CD4-positive, alpha-beta T cell (primary cell): ENCODE measurements at regions not wholly inside any gene's neighbourhood (a gene's known extent, or its start where the extent isn't known, plus 50 kb on each side); places are given as distances from the start of the nearest gene placed in this dataset.

ENCODE experiments used
- ATAC-seq: fragments of 200-7000 bp; cut with Tn5 transposase; one replicate; pipeline ENCODE4 v1.10.0; 2022; ENCODE audit warnings: mild to moderate bottlenecking; ENCODE audit not compliant: poor library complexity
- CTCF ChIA-PET: fragments of 350-600 bp; sonication (Branson Sonifier 250); formaldehyde crosslinking; loops from one replicate; lab custom pipeline; 2021; ENCODE audit warnings: antibody characterized with exemption, inconsistent platforms; lab: Charles Lee
- POLR2A ChIA-PET: fragments of 350-600 bp; sonication (Branson Sonifier 250); formaldehyde crosslinking; loops from one replicate; lab custom pipeline; 2021; ENCODE audit warnings: antibody characterized with exemption, inconsistent platforms; lab: Charles Lee
- DNase-seq, 14 experiments: peaks; one replicate each; pipeline ENCODE4 v3.0.0-alpha.2; 2013 to 2020; ENCODE audit warnings: mixed read lengths in 2 of 14
- H3K27ac ChIP-seq, 2 donors: one replicate each; pipeline versions ENCODE4 v1.5.1 to v1.7.0; 2013; ENCODE audit warnings: low read length in 2 of 2, low read depth in 1 of 2, mild to moderate bottlenecking in 1 of 2
- H3K27me3 ChIP-seq, 2 experiments: 1 replicate in 1 of 2; 2 replicates in 1 of 2; pipeline versions ENCODE4 v1.6.1 to v1.7.0; 2013; ENCODE audit warnings: low read length in 2 of 2, control low read depth in 1 of 2, mild to moderate bottlenecking in 1 of 2, moderate library complexity in 1 of 2; ENCODE audit not compliant: insufficient read depth in 2 of 2, control insufficient read depth in 1 of 2
- H3K36me3 ChIP-seq: one replicate; pipeline ENCODE4 v1.6.1; 2013; ENCODE audit warnings: low read length, control low read depth; ENCODE audit not compliant: insufficient read depth
- H3K4me1 ChIP-seq: one replicate; pipeline ENCODE4 v1.6.1; 2013; ENCODE audit warnings: low read length, control low read depth; ENCODE audit not compliant: insufficient read depth
- H3K4me3 ChIP-seq: one replicate; pipeline ENCODE4 v1.5.1; 2013; ENCODE audit warnings: mild to moderate bottlenecking, low read length, moderate library complexity
- H3K9me3 ChIP-seq, 2 experiments: 1 replicate in 1 of 2; 2 replicates in 1 of 2; pipeline versions ENCODE4 v1.6.1 to v1.7.0; 2013; ENCODE audit warnings: low read length in 2 of 2, mild to moderate bottlenecking in 2 of 2, control low read depth in 1 of 2, moderate library complexity in 1 of 2; ENCODE audit not compliant: control insufficient read depth in 1 of 2, insufficient read depth in 1 of 2
- H3K27ac Mint-ChIP-seq: one replicate; pipeline ENCODE4 v1.8.0; 2020; ENCODE audit warnings: mixed read lengths
- H3K27me3 Mint-ChIP-seq: one replicate; pipeline ENCODE4 v1.8.0; 2021; ENCODE audit warnings: mixed read lengths
- H3K36me3 Mint-ChIP-seq: one replicate; pipeline ENCODE4 v1.8.0; 2021; ENCODE audit warnings: low read depth, mixed read lengths
- H3K4me1 Mint-ChIP-seq: one replicate; pipeline ENCODE4 v1.8.0; 2021; ENCODE audit warnings: low read depth, mixed read lengths
- H3K4me3 Mint-ChIP-seq: one replicate; pipeline ENCODE4 v1.8.0; 2020; ENCODE audit warnings: mild to moderate bottlenecking, mixed read lengths
- H3K9me3 Mint-ChIP-seq: one replicate; pipeline ENCODE4 v1.8.0; 2020; ENCODE audit warnings: mixed read lengths
- intact Hi-C, 2 experiments: fragments of 100-400 bp; cut with DNase I in 1 of 2; cut with micrococcal nuclease in 1 of 2; formaldehyde crosslinking; loops; one replicate each; pipeline versions ENCODE4 v1.15.1 to v1.9.0; 2023 to 2025; cut with DNase I, micrococcal nuclease
- TF ChIP-seq, protein P1 (sequence below): fragments of 200-600 bp; IDR thresholded peaks from one replicate; pipeline ENCODE4 v1.8.0; 2022; ENCODE audit warnings: antibody characterized with exemption, mild to moderate bottlenecking

DNA sequence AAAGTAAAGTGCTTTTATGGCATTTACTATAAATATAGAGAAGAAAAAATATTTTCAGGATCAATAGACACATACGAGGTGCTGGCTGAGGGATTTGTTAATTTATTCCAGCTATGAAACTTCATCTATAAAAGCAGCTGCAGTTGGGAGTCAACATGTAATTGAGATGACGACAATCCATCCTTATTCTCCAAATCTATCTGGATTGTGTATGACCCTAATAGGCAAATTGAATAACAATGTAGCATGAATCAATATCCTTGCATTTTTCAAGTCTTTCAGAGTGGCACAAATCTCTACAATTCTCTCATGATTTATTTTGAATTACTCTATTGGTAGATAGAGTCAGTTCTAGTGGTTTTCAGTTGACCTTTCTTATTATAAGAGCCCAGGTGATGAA, 1296.5 kb upstream of the SPRY2 start:
- intact Hi-C loops: no loop called here
- TF ChIP-seq, protein P1, sequence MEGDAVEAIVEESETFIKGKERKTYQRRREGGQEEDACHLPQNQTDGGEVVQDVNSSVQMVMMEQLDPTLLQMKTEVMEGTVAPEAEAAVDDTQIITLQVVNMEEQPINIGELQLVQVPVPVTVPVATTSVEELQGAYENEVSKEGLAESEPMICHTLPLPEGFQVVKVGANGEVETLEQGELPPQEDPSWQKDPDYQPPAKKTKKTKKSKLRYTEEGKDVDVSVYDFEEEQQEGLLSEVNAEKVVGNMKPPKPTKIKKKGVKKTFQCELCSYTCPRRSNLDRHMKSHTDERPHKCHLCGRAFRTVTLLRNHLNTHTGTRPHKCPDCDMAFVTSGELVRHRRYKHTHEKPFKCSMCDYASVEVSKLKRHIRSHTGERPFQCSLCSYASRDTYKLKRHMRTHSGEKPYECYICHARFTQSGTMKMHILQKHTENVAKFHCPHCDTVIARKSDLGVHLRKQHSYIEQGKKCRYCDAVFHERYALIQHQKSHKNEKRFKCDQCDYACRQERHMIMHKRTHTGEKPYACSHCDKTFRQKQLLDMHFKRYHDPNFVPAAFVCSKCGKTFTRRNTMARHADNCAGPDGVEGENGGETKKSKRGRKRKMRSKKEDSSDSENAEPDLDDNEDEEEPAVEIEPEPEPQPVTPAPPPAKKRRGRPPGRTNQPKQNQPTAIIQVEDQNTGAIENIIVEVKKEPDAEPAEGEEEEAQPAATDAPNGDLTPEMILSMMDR: no peak
- Mint-ChIP-seq H3K9me3 (peaks cover 5% of the 10 kb centered on the region), H3K27ac (no peak overlapping the region), H3K4me1 (no peaks in the 10 kb centered on the region), H3K4me3 (no peak overlapping the region), H3K36me3 (no peaks in the 10 kb centered on the region), H3K27me3 (no peaks in the 10 kb centered on the region)
- no peaks in the 10 kb centered on the region for H3K4me1 ChIP-seq
- H3K27ac ChIP-seq: no peak overlapping the region
- peaks cover 3 to 6% of the 10 kb centered on the region in 2 experiments for H3K9me3 ChIP-seq
- no peaks in the 10 kb centered on the region for H3K36me3 ChIP-seq
- H3K27me3 ChIP-seq: no peaks in the 10 kb centered on the region
- H3K4me3 ChIP-seq: no peak overlapping the region
- ChIA-PET CTCF (no interaction called here), POLR2A (no interaction called here)
- DNase-seq: no peak
- no peak for ATAC-seq

DNA sequence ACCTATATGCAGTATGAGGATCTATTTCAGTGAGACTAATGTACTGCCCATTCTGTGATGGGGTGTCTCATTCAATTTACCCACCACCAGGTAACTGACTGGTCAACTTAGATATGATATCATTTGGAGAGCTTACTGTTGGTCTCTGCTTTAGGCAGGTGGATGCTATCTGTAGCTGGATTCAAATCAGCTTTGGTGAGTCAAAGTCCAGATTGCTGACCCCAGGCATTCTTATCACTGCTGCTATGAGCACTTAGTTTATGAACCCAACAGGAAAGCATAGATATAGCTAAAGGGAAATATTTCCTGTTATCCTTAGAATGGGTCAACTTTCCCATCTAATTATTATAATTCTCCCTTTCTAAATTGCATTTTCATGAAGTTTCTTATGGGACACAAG, 1295.2 kb upstream of the SPRY2 start:
- TF ChIP-seq, protein P1: no peak
- no peak overlapping the region for H3K27ac Mint-ChIP-seq
- H3K36me3 Mint-ChIP-seq: no peaks in the 10 kb centered on the region
- ChIA-PET POLR2A (no interaction called here), CTCF (no interaction called here)
- H3K9me3 Mint-ChIP-seq: peaks cover 10% of the 10 kb centered on the region
- intact Hi-C loops: no loop called here
- ATAC-seq: no peak
- H3K4me3 Mint-ChIP-seq: no peak overlapping the region
- Histone ChIP-seq H3K27ac (no peak overlapping the region), H3K9me3 (peaks cover 3 to 6% of the 10 kb centered on the region in 2 experiments), H3K27me3 (no peaks in the 10 kb centered on the region), H3K4me3 (no peak overlapping the region), H3K36me3 (no peaks in the 10 kb centered on the region), H3K4me1 (no peaks in the 10 kb centered on the region)
- DNase-seq: no peak
- no peaks in the 10 kb centered on the region for H3K4me1 Mint-ChIP-seq
- no peaks in the 10 kb centered on the region for H3K27me3 Mint-ChIP-seq

DNA sequence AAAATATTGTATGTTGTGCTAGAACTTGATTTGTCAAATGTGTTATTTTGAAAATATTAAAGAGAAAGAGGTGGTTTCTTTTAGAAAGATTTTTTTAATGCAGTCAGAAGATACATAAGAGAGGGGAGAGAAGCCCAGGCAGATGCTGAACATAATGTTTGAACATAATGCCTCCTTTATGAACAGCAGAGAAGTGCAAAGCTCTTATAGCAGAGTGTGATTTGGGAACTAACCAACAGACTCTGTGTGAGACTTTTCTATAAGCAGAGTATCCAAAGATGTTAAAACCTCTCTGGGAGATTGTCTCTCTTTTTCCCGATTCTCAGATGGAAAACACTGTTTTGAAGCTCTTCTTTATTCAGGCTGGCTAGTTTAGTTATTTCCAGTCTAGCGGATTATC, 1274.1 kb upstream of the SPRY2 start:
- Mint-ChIP-seq H3K27ac (no peak overlapping the region), H3K36me3 (no peaks in the 10 kb centered on the region), H3K4me1 (no peaks in the 10 kb centered on the region), H3K4me3 (no peak overlapping the region), H3K27me3 (no peaks in the 10 kb centered on the region), H3K9me3 (peaks cover 4% of the 10 kb centered on the region)
- H3K27ac ChIP-seq: no peak overlapping the region
- H3K4me3 ChIP-seq: no peak overlapping the region
- no peak for DNase-seq
- no peaks in the 10 kb centered on the region for H3K27me3 ChIP-seq
- H3K4me1 ChIP-seq: no peaks in the 10 kb centered on the region
- TF ChIP-seq, protein P1: no peak
- H3K9me3 ChIP-seq: no peaks in the 10 kb centered on the region
- CTCF ChIA-PET: no interaction called here
- ATAC-seq: no peak
- POLR2A ChIA-PET: no interaction called here
- intact Hi-C loops: no loop called here
- no peaks in the 10 kb centered on the region for H3K36me3 ChIP-seq
